ENCODE measurements at regions not wholly inside any gene's neighbourhood (a gene's known extent, or its start where the extent isn't known, plus 50 kb on each side); places are given as distances from the start of the nearest gene placed in this dataset.
"Not testable (repeated sequence)": the region's sequence is repeated elsewhere in the genome, so short reads cannot be mapped to it uniquely, and the experiment has no call there.

- intact Hi-C loops (cut with DNase I), result no loop called here
- H3K4me1 ChIP-seq (ENCODE audit: control insufficient read depth in 1 of 2, insufficient read depth in 2 of 2, low read length in 2 of 2), result no peaks in the 10 kb centered on the region
- no peak overlapping the region for H3K27ac ChIP-seq (ENCODE audit: low read depth in 1 of 2, low read length in 2 of 2)
- no peak overlapping the region for H3K4me3 ChIP-seq (ENCODE audit: low read length in 2 of 2)
- H3K9me3 ChIP-seq (ENCODE audit: control insufficient read depth, low read length), result no peaks in the 10 kb centered on the region
- no peaks in the 10 kb centered on the region for H3K27me3 ChIP-seq (ENCODE audit: control insufficient read depth in 1 of 2, insufficient read depth in 2 of 2, low read length in 1 of 2)
- no peaks in the 10 kb centered on the region for H3K36me3 ChIP-seq (ENCODE audit: control insufficient read depth in 1 of 2, insufficient read depth in 2 of 2, low read length in 1 of 2)
- DNase-seq (no peak), ATAC-seq (ENCODE audit: low FRiP score) (no peak)
- 24 to 25% methylated on average over 2 of the region's 2 CpGs for WGBS, 2 donors
These were observed 1180.1 kb upstream of the ATXN8OS start for GRCh38 chr13:68927387-68928026.

- intact Hi-C loops (cut with DNase I), result no loop called here
- H3K4me3 ChIP-seq (ENCODE audit: low read length in 2 of 2), result no peak overlapping the region
- no peaks in the 10 kb centered on the region for H3K4me1 ChIP-seq (ENCODE audit: control insufficient read depth in 1 of 2, insufficient read depth in 2 of 2, low read length in 2 of 2)
- H3K27ac ChIP-seq (ENCODE audit: low read depth in 1 of 2, low read length in 2 of 2), result no peak overlapping the region
- H3K9me3 ChIP-seq (ENCODE audit: control insufficient read depth, low read length), result no peaks in the 10 kb centered on the region
- no peaks in the 10 kb centered on the region for H3K36me3 ChIP-seq (ENCODE audit: control insufficient read depth in 1 of 2, insufficient read depth in 2 of 2, low read length in 1 of 2)
- no peak for ATAC-seq (ENCODE audit: low FRiP score)
- H3K27me3 ChIP-seq (ENCODE audit: control insufficient read depth in 1 of 2, insufficient read depth in 2 of 2, low read length in 1 of 2), result no peaks in the 10 kb centered on the region
- DNase-seq, result no peak
These were observed 1183.6 kb upstream of the ATXN8OS start for GRCh38 chr13:68923995-68924394.

- Histone ChIP-seq H3K4me3 (ENCODE audit: low read length in 2 of 2) (no peak overlapping the region), H3K36me3 (ENCODE audit: control insufficient read depth in 1 of 2, insufficient read depth in 2 of 2, low read length in 1 of 2) (no peaks in the 10 kb centered on the region), H3K4me1 (ENCODE audit: control insufficient read depth in 1 of 2, insufficient read depth in 2 of 2, low read length in 2 of 2) (no peaks in the 10 kb centered on the region), H3K27ac (ENCODE audit: low read depth in 1 of 2, low read length in 2 of 2) (no peak overlapping the region), H3K9me3 (ENCODE audit: control insufficient read depth, low read length) (peaks cover 5% of the 10 kb centered on the region), H3K27me3 (ENCODE audit: control insufficient read depth in 1 of 2, insufficient read depth in 2 of 2, low read length in 1 of 2) (no peaks in the 10 kb centered on the region)
- DNase-seq (no peak), ATAC-seq (ENCODE audit: low FRiP score) (no peak)
- intact Hi-C loops (cut with DNase I), result no loop called here
- WGBS, 2 donors, result 83 to 90% methylated on average over 2 of the region's 2 CpGs
These were observed 1198.7 kb upstream of the ATXN8OS start for GRCh38 chr13:68908879-68909278.

GRCh38 chr13:68905186-68905585 is 1202.4 kb upstream of the ATXN8OS start:
- ATAC-seq (ENCODE audit: low FRiP score) (no peak), DNase-seq (no peak)
- H3K36me3 ChIP-seq (ENCODE audit: control insufficient read depth in 1 of 2, insufficient read depth in 2 of 2, low read length in 1 of 2), result no peaks in the 10 kb centered on the region
- no peak overlapping the region for H3K27ac ChIP-seq (ENCODE audit: low read depth in 1 of 2, low read length in 2 of 2)
- no peak overlapping the region for H3K4me3 ChIP-seq (ENCODE audit: low read length in 2 of 2)
- no peaks in the 10 kb centered on the region for H3K27me3 ChIP-seq (ENCODE audit: control insufficient read depth in 1 of 2, insufficient read depth in 2 of 2, low read length in 1 of 2)
- peaks cover 5% of the 10 kb centered on the region for H3K9me3 ChIP-seq (ENCODE audit: control insufficient read depth, low read length)
- 63 to 76% methylated on average over 1 of the region's 1 CpG for WGBS, 2 donors
- no peaks in the 10 kb centered on the region for H3K4me1 ChIP-seq (ENCODE audit: control insufficient read depth in 1 of 2, insufficient read depth in 2 of 2, low read length in 2 of 2)
- intact Hi-C loops (cut with DNase I), result no loop called here

GRCh38 chr13:68897331-68897928 is 1210.2 kb upstream of the ATXN8OS start:
- H3K27me3 ChIP-seq (ENCODE audit: control insufficient read depth in 1 of 2, insufficient read depth in 2 of 2, low read length in 1 of 2), result no peaks in the 10 kb centered on the region
- H3K4me1 ChIP-seq (ENCODE audit: control insufficient read depth in 1 of 2, insufficient read depth in 2 of 2, low read length in 2 of 2), result no peaks in the 10 kb centered on the region
- DNase-seq, result no peak
- H3K27ac ChIP-seq (ENCODE audit: low read depth in 1 of 2, low read length in 2 of 2), result no peak overlapping the region
- intact Hi-C loops (cut with DNase I), result no loop called here
- no peak overlapping the region for H3K4me3 ChIP-seq (ENCODE audit: low read length in 2 of 2)
- no peak for ATAC-seq (ENCODE audit: low FRiP score)
- H3K36me3 ChIP-seq (ENCODE audit: control insufficient read depth in 1 of 2, insufficient read depth in 2 of 2, low read length in 1 of 2), result no peaks in the 10 kb centered on the region
- H3K9me3 ChIP-seq (ENCODE audit: control insufficient read depth, low read length), result no peaks in the 10 kb centered on the region

GRCh38 chr13:68895696-68896095 is 1211.9 kb upstream of the ATXN8OS start:
- intact Hi-C loops (cut with DNase I), result no loop called here
- Histone ChIP-seq H3K9me3 (ENCODE audit: control insufficient read depth, low read length) (no peaks in the 10 kb centered on the region), H3K27me3 (ENCODE audit: control insufficient read depth in 1 of 2, insufficient read depth in 2 of 2, low read length in 1 of 2) (no peaks in the 10 kb centered on the region), H3K4me3 (ENCODE audit: low read length in 2 of 2) (no peak overlapping the region), H3K4me1 (ENCODE audit: control insufficient read depth in 1 of 2, insufficient read depth in 2 of 2, low read length in 2 of 2) (no peaks in the 10 kb centered on the region), H3K36me3 (ENCODE audit: control insufficient read depth in 1 of 2, insufficient read depth in 2 of 2, low read length in 1 of 2) (no peaks in the 10 kb centered on the region), H3K27ac (ENCODE audit: low read depth in 1 of 2, low read length in 2 of 2) (no peak overlapping the region)
- WGBS, 2 donors, result 90 to 93% methylated on average over 1 of the region's 1 CpG
- ATAC-seq (ENCODE audit: low FRiP score) (no peak), DNase-seq (no peak)

- H3K4me1 ChIP-seq (ENCODE audit: control insufficient read depth in 1 of 2, insufficient read depth in 2 of 2, low read length in 2 of 2); intact Hi-C loops (cut with DNase I); H3K4me3 ChIP-seq (ENCODE audit: low read length in 2 of 2); H3K36me3 ChIP-seq (ENCODE audit: control insufficient read depth in 1 of 2, insufficient read depth in 2 of 2, low read length in 1 of 2); ATAC-seq (ENCODE audit: low FRiP score); H3K9me3 ChIP-seq (ENCODE audit: control insufficient read depth, low read length); H3K27me3 ChIP-seq (ENCODE audit: control insufficient read depth in 1 of 2, insufficient read depth in 2 of 2, low read length in 1 of 2); DNase-seq; H3K27ac ChIP-seq (ENCODE audit: low read depth in 1 of 2, low read length in 2 of 2): not testable (repeated sequence)
- 53 to 54% methylated on average over 2 of the region's 2 CpGs for WGBS, 2 donors
These were observed 1213.9 kb upstream of the ATXN8OS start for GRCh38 chr13:68893721-68894120.

- H3K27me3 ChIP-seq (ENCODE audit: control insufficient read depth in 1 of 2, insufficient read depth in 2 of 2, low read length in 1 of 2); H3K36me3 ChIP-seq (ENCODE audit: control insufficient read depth in 1 of 2, insufficient read depth in 2 of 2, low read length in 1 of 2); DNase-seq; ATAC-seq (ENCODE audit: low FRiP score); intact Hi-C loops (cut with DNase I); H3K9me3 ChIP-seq (ENCODE audit: control insufficient read depth, low read length); H3K4me1 ChIP-seq (ENCODE audit: control insufficient read depth in 1 of 2, insufficient read depth in 2 of 2, low read length in 2 of 2); H3K4me3 ChIP-seq (ENCODE audit: low read length in 2 of 2); H3K27ac ChIP-seq (ENCODE audit: low read depth in 1 of 2, low read length in 2 of 2): not testable (repeated sequence)
- WGBS, 2 donors, result 50 to 58% methylated on average over 3 of the region's 3 CpGs
These were observed 1215.0 kb upstream of the ATXN8OS start for GRCh38 chr13:68892596-68892995.

GRCh38 chr13:68890101-68890500 is 1217.5 kb upstream of the ATXN8OS start:
- H3K36me3 ChIP-seq (ENCODE audit: control insufficient read depth in 1 of 2, insufficient read depth in 2 of 2, low read length in 1 of 2); H3K4me1 ChIP-seq (ENCODE audit: control insufficient read depth in 1 of 2, insufficient read depth in 2 of 2, low read length in 2 of 2); intact Hi-C loops (cut with DNase I); H3K27ac ChIP-seq (ENCODE audit: low read depth in 1 of 2, low read length in 2 of 2); H3K4me3 ChIP-seq (ENCODE audit: low read length in 2 of 2); DNase-seq; H3K27me3 ChIP-seq (ENCODE audit: control insufficient read depth in 1 of 2, insufficient read depth in 2 of 2, low read length in 1 of 2); ATAC-seq (ENCODE audit: low FRiP score); H3K9me3 ChIP-seq (ENCODE audit: control insufficient read depth, low read length): not testable (repeated sequence)
- WGBS, 2 donors, result 80 to 85% methylated on average over 7 of the region's 7 CpGs

Measured in aorta (tissue), 5 donors.